K562 (cell line): ENCODE measurements at regions not wholly inside any gene's neighbourhood (a gene's known extent, or its start where the extent isn't known, plus 50 kb on each side); places are given as distances from the start of the nearest gene placed in this dataset.

ENCODE experiments used
- CBX2 ChIP-seq: fragments of 200-600 bp; sonication (generic); IDR thresholded peaks from one replicate; pipeline ENCODE4 v1.6.1; 2012; ENCODE audit warnings: mild to moderate bottlenecking, low read length, inconsistent platforms; ENCODE audit not compliant: insufficient read depth, poor library complexity, severe bottlenecking
- CTCF ChIP-seq, 3 experiments: IDR thresholded peaks in 2 of 3; conservative IDR thresholded peaks in 1 of 3; 2 replicates each; pipeline ENCODE4 v1.5.1; 2011 to 2012; ENCODE audit warnings: low read length in 3 of 3, mild to moderate bottlenecking in 3 of 3, control low read depth in 2 of 3, improper control_type of control experiment in 1 of 3, inconsistent platforms in 1 of 3, low read depth in 1 of 3, mixed read lengths in 1 of 3, moderate library complexity in 1 of 3; ENCODE audit not compliant: insufficient read depth in 2 of 3
- ESRRA ChIP-seq: fragments of 450-650 bp; IDR thresholded peaks from 2 replicates; pipeline ENCODE4 v1.6.1; 2014; ENCODE audit warnings: low read depth, mild to moderate bottlenecking, moderate library complexity, borderline replicate concordance
- ETV5 ChIP-seq: sonication (generic); formaldehyde crosslinking; IDR thresholded peaks from 2 replicates; pipeline ENCODE4 v1.4.0; 2020; ENCODE audit warnings: low read depth, mild to moderate bottlenecking, missing genetic modification reagents
- FOXJ3 ChIP-seq: sonication (generic); formaldehyde crosslinking; IDR thresholded peaks from 2 replicates; pipeline ENCODE4 v1.4.0; 2020; ENCODE audit warnings: mild to moderate bottlenecking, missing genetic modification reagents
- ILF3 ChIP-seq: fragments of 450-650 bp; IDR thresholded peaks from 2 replicates; pipeline ENCODE4 v1.6.1; 2018; ENCODE audit warnings: antibody characterized with exemption, mild to moderate bottlenecking, moderate library complexity, borderline replicate concordance
- JUN ChIP-seq, 2 experiments: sonication (generic) in 1 of 2; formaldehyde crosslinking in 1 of 2; IDR thresholded peaks; 2 replicates each; pipeline versions ENCODE4 v1.6.1 to v1.8.0; 2012 to 2022; ENCODE audit warnings: borderline replicate concordance in 2 of 2, mild to moderate bottlenecking in 2 of 2, improper control_type of control experiment in 1 of 2, low read depth in 1 of 2, low read length in 1 of 2, missing genetic modification reagents in 1 of 2
- POLR2A ChIP-seq: fragments of 450-650 bp; conservative IDR thresholded peaks from 2 replicates; pipeline ENCODE4 v1.6.1; 2016
- RB1 ChIP-seq: fragments of 450-650 bp; IDR thresholded peaks from 2 replicates; pipeline ENCODE4 v1.6.1; 2017; ENCODE audit warnings: low read depth, mild to moderate bottlenecking
- RFX5 ChIP-seq: IDR thresholded peaks from 2 replicates; pipeline ENCODE4 v1.6.1; 2011; ENCODE audit warnings: low read depth, mild to moderate bottlenecking, improper control_type of control experiment, low read length
- TAF1 ChIP-seq: IDR thresholded peaks from 2 replicates; pipeline ENCODE4 v1.6.1; 2011; ENCODE audit warnings: mild to moderate bottlenecking, low read length, moderate library complexity; ENCODE audit not compliant: insufficient read depth, control insufficient read depth, severe bottlenecking; ENCODE audit errors: extremely low read depth
- ZFPM2 ChIP-seq: fragments of 250-450 bp; sonication (Bioruptor Pico); IDR thresholded peaks from 2 replicates; pipeline ENCODE4 v1.5.1; 2022; ENCODE audit warnings: mild to moderate bottlenecking
- ZNF274 ChIP-seq: IDR thresholded peaks from 2 replicates; pipeline ENCODE4 v1.6.1; 2011; ENCODE audit warnings: low read depth, mild to moderate bottlenecking, low read length, moderate library complexity, borderline replicate concordance
- ZSCAN29 ChIP-seq: fragments of 450-650 bp; IDR thresholded peaks from 2 replicates; pipeline ENCODE4 v1.6.1; 2017

- TF ChIP-seq CBX2 (no peak), ZFPM2 (CRISPR knock-in tag) (no peak), ETV5 (CRISPR knock-in tag) (no peak), RB1 (no peak), TAF1 (no peak), POLR2A (no peak), ESRRA (no peak), ILF3 (no peak), FOXJ3 (CRISPR knock-in tag) (no peak), CTCF (IDR thresholded peaks at IDR 0.05 in 2 of 3, conservative IDR thresholded peaks at IDR 0.05 in 1 of 3; ENCODE audit: insufficient read depth in 2 of 3, low read depth in 1 of 3, low read length in 3 of 3) (no peak), ZSCAN29 (no peak), JUN (IDR thresholded peaks at IDR 0.05; ENCODE audit: borderline replicate concordance, low read depth, low read length) (no peak), JUN (CRISPR knock-in tag; IDR thresholded peaks at IDR 0.05; ENCODE audit: borderline replicate concordance) (no peak), RFX5 (no peak), ZNF274 (no peak)
These were observed 1926.8 kb downstream of the NCAM2 start for GRCh38 chr21:22925032-22925431.
